CD4-positive, alpha-beta T cell treated with Interleukin-4 for 4 hours (primary cell): ENCODE measurements at regions not wholly inside any gene's neighbourhood (a gene's known extent, or its start where the extent isn't known, plus 50 kb on each side); places are given as distances from the start of the nearest gene placed in this dataset.

ENCODE experiments used
- DNase-seq: peaks from one replicate; pipeline ENCODE4 v3.0.0-alpha.2; 2020

DNA sequence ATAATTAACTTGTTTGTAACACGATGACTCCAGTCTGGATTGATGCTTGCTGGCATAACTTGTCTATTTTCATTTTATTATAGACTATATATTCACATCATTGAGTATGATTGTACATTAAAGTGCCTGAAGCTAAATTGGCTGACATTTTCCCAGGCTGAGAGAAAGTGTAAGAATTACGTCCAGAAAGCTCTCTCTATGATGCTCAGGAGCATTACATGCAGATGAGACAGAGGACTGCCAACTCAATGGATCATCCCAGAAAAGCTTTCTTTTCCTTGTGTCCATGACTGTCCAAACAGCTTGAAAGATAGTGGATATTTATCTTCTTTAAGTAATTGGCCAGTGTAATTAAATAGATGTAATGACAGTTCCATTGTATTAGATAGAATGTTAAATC, 1372.2 kb upstream of the TMEFF2 start:
- no peak for DNase-seq

DNA sequence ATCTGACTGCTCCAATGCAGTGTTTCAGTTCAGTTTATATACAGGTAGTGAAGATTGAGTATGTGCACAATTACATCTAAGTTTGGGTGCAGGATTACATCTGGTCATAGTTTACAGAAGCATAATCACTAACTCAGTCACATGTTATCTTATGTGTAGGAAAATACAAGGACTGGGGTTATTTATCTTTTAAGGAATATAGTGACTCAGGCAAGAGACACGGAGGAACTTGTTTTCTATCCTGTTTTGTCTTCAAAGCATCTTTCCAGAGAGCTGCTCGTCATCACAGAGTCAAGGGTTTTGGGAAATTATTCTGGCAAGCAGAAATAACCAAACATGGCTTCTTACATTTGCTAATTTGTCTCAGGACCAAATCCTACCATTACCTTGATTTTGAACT, 1371.5 kb upstream of the TMEFF2 start:
- DNase-seq: no peak

DNA sequence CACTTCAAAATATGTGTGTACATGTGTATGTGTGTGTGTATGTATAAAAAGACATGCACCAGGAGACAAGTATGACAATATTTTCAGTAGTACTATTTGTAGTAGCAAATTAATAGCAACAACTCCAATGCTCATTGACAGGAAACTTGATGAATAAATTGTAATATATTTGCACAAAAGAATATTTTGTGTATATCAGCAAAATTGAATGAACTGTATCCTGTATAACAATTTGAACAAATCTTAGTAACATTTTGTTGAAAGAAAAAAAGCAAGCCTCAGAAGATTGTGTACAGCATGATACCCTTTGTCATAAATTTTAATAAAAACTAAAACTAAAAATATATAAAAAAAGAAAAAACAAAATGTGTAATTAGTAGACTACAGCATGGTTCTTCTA, 1367.3 kb upstream of the TMEFF2 start:
- DNase-seq: no peak

DNA sequence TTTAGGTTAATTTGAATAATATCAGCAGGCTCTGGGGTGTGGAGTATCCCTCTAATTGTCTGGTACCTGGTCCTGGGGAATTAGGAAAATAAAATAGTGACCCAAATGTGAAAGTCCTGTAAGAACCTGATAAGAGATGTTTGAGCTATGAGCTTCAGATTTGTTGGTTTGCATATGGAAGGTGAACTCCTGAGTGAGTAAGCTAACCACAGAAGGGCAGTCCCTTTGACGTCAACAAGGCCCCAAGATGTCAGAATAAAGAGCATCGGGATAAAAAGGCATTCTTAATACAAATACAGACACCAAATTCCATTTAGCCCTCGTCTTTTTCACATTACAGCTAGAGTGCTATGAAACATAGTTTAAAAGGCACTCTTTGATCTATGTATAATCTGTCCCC, 1366.3 kb upstream of the TMEFF2 start:
- no peak for DNase-seq

DNA sequence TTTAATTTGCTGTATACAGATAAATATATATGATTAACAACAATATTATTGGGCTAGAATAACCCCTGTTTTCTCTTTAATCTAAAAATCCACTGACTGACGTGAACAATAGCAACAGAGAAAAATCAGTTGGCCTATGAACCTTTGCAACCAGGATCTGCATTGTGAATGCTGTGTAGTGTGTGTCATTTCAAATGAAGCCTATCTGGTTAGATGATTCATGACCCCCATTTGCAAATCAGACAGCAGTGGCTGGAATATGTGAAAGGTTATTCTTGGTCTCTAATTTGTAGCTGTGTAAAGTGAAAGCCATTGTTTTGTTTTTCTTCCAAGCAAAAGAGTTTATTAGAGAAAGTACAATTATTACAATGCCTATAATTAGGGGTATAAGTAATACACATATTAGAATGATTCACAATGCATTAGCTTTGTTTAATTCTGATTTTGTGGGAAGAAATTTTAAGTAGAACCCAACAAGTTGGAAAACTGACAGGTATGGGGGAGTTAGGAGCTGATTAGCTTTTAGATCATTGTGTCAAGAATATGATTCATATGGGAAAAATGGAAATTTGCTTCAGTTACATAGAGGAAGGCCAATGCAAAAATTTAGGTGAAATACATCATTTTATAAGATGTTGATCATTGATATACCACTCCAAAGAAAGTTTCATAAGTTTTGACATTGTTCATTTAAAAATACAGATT, 1362.2 kb upstream of the TMEFF2 start:
- DNase-seq: no peak

DNA sequence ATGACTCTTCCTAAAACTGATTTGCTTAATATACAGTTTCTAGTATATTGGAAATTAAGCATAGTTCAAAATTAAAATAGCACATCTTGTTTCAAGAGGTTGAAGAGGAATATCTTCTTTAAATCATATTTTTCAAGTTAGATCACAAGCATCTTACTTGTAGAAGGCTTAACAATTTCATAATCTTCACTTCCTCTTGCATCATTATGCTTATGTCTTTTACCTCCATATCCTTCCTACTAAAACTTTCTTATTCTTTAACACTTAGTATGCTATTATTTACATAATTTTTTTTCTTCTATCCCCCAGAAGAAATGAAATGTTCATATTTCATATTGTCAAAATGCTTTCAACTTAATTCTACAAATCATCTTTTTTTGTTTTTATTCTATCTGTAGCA, 1354.9 kb upstream of the TMEFF2 start:
- no peak for DNase-seq

DNA sequence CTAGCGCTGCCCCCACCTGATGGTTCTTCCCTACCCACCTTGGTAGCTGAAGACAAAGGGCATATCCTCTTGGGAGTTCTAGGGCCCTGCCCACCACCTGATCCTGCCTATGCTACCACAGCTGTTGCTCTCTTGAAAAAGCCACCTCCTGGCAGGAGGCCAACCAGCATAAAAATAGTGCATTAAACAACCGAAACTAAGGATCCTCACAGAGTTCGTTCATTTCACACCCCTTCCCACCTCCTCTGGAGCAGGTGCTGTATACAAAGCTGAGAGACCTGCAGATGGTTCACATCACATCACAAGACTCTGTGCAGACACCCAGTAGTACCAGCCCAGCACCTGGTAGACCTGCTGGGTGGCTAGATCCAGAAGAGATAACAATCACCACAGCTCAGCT, 1348.0 kb upstream of the TMEFF2 start:
- DNase-seq: no peak

DNA sequence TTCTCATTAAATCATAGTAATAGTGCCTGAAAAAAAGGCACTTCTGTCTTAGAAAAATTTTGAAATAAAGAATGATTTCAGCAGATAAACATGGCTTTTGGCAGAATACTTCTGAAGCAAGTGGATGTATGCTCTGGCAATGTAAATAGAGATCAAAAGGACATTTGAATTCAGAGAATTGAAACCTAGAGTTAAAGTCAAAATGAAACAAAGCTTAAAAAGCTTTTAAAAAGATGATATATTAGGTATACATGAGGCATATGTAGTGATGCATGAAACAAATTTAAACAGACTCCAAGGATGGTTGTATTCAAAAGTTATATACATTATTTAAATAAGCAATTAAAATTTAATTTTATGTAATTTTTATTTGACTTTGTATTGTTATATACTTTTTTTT, 1344.5 kb upstream of the TMEFF2 start:
- no peak for DNase-seq

DNA sequence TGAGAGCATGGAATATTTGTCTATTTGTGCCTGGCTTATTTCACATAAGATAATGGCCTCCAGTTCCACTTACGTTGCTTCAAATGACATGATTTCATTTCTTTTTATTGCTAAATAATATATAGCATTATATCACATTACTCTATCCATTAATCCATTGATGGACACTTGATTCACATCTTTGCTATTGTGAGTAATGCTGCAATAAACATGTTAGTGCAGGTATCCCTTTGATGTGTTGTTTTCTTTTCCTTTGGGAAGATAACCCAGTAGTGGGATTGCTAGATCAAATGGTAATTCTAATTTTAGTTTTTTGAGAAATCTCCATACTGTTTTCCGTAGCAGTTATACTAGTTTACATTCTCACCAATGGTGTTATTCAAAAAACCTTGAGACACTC, 1343.3 kb upstream of the TMEFF2 start:
- DNase-seq: no peak

DNA sequence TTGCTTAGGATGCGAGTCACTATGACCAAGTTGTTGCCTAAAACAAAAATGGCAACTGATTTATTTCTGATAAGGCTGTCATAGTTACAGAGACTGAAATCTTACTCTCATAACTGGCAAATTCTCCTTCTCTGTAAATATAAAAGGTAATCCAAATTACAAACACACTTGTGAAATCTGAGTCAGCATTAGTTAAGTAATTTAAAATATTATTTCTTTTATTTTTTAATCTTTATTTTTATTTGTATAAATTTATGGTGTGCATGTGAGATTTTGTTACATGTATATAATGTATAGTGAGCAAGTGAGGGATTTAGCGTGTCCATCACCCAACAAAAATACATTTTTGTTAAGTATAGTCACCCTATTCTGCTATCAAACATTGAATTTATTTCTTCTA, 1342.8 kb upstream of the TMEFF2 start:
- DNase-seq: no peak

DNA sequence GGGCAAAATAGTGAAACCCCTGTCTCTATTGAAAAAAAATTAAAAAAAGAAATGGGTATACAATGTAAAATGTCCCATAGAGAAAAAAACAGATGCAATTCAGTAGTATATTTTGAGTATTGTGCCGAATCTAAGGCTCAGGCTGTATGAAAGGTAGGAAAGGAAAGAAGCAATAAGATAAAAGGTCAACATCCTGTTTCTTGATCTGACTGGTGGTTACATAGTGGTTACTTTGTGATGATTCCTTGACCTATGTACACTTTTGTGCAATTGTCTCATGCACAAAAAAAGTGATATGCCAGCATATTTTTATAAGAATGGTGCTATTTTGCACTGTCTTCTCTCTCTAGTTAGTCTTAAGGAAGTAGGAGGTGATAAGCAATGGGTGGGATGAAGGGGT, 1333.7 kb upstream of the TMEFF2 start:
- no peak for DNase-seq

DNA sequence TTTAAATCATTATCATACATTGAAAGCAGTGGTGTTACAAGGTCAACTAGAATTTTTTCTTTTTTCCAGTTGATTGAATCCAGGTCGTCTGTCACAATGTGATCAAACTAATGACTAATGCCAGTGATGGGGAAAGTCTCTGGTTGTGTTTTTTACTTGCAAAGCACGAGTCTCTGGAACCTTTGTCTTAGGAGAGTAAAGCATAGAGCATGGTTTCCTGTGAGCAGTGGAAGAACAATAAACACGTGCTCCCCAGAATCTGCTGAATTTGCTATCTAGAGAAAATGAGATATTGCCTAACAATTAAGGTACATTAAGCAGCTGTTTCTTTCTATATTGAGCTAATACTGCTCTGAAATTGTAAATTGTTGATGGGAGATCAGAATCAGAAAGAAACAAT, 1332.4 kb upstream of the TMEFF2 start:
- DNase-seq: no peak

DNA sequence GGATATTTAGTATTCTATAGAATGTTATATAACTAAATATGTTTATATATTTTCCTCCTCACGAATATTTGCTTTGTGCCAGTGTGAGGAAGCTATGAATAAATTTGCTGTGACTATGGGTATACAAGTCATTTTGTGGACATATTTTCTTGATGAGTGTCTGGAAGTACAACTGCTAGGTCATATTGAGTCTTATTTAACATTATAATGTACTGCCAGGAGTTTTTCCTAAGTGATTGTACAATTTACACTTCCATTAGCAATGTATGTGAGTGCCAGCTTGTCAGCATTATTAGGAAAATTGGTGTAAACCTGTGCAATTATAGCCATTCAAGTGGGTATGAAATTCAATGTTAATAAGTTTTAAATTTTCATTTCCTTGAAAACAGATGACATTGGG, 1328.9 kb upstream of the TMEFF2 start:
- DNase-seq: no peak

DNA sequence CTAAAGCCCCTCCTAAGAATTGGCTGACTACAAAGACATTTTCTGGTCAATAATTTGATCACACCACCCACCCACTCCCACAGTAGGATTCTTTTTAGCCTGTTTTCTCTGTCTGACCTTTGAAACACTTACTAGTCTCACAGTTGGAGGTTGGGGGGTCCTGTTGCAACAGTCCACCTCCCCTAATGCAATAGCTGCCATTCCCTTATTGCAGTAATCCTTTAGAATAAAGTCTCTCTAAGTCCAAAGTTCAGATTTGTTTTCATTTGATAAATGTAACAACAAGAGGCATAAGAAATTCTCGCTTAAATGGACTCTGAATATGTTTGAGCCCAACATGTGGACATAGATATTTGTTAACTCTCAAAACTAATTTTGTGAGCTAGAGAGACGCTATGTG, 1326.8 kb upstream of the TMEFF2 start:
- DNase-seq: no peak

DNA sequence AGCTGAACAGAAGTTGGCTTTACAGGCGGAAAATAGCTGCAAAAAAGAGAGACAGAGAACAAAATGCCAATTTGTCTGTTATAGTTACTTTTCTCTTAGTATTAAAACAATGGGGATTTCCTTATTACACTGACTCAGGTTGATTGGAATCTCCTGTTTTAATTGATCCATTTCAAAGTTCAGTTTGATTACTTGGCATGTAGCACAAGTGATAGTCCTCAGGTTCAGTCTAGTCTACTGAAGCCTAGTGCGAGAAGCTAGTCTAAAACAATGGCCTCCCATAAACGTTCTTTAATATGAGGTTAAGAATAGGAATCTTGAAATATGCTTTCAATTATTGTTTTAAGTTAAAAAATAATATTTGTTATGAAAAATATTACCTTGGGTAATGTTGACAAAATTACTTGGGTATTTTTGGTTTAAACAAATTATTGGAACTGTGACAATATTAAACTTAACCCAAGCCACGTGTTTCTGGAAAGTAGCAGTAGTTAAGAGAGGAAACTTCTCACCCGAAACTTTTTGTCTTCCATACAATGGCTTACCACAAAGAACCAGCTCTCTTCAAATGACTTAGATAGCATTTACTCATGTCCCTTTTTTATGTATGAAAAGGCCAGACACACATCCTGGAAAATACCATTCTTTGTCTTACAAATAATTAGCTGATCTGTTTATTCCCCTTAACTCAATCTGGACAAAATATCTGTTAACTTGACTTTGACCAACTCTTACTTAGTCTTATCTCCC, 1326.2 kb upstream of the TMEFF2 start:
- no peak for DNase-seq

DNA sequence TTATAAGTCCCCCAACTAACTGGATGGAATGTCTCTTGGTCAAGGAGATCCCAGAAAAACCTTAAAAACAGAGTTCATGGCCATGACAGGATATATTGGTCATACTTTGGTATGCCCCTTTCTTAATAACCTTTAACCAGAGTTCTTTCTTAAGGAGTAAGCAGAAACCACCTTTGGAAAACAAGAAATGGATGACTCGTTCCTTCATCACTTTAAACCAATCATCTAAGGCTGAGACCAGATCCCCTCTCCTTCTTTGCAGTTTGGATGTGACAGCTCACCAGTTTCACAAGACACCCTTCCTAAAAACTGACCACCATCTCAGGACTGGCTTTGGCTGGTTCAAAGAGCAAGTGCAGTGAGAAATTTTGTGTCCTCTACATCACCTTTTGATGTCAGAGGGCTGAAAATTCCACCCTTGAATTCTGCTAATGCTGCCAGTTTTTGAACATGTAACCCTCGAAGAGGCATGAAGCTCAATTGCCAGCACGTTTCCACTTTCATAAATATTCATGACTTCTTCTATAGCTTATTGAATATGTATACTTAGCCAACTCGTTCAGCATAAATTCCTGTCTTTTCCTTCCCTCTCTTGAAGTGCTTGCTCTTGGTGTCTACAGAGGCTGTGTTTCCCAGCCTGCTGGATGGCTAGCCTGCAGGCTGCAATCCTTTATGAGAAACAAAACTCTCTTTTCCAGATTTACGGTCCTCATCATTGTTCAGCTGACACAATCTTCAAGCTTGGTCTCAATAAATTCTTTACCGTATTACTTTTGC, 1323.5 kb upstream of the TMEFF2 start:
- DNase-seq: no peak

DNA sequence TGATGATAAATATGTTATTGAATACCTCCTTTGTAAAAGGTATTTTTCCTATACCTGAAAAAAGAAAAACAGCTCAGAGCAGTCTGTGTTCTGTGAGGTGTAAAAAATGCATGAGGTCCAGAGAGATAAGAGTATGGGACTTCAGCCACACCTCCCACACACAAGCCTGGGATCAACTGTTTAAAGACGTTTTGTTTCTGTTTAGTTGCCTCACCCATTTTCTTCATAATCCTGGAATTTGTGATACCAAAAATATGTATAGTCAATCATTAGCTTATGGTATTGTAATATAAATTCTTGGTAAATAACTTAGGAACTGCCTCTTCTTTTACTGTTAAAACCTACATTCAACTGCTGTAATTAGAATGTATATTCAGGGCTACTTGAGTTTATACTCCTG, 1322.9 kb upstream of the TMEFF2 start:
- DNase-seq: no peak

DNA sequence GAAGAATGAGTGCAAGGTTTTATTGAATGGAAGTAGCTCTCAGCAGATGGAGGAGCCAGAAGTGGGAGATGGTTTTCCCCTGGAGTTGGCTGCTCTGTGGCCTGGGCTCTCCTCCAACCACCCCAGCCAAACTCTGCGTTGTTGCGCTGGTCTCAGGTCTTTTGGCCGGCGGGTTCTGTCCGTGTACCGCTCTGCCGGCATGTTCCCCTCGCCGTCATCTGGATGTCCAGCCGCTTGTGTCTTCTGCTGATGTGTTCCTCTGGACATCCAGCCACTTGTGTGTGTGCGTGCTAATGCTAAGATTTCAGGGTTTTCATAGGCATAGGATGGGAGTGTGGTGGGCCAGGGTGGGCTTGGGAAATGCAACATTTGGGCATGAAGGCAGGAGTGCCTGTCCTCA, 1311.3 kb upstream of the TMEFF2 start:
- no peak for DNase-seq

DNA sequence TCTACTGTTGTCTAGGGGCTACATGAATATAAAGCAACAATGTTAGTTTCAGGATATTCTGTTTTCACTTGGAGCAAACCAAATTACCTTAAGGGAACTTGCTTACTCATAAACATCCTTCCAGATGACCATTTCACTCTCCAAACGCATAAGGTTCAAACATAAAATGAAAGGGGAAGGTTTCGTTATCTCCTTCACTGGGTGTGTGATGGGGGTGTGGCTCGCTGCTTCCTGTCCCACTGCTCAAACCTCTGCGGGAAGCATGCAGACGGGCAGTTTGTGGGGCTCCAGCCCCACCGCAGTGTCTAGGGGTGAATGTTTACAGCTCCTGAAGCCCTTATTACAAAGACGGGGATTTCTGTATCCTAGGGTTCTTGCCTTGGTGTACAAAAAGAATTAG, 1310.9 kb upstream of the TMEFF2 start:
- no peak for DNase-seq

DNA sequence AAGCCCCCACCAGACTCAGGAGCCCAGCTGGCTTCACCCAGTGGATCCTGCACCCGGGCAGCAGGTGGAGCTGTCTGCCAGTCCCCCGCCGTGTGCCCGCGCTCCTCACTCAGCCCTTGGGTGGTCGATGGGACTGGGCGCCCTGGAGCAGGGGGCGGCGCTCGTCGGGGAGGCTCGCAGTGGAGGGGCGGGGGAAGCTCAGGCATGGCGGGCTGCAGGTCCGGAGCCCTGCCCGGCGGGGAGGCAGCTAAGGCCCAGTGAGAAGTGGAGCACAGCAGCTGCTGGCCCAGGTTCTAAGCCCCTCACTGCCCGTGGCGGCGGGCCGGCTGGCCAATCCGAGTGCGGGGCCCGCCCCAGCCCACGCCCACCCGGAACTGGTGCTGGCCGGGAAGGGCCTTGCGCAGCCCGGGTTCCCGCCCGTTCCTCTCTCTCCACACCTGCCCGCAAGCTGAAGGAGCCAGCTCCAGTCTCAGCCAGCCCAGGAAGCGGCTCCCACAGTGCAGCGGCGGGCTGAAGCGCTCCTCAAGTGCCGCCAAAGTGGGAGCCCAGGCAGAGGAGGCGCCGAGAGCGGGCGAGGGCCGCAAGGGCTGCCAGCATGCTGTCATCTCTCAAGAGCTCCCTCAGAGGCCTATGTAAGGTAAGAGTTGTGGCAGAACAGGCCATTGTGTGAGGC, 1307.8 kb upstream of the TMEFF2 start:
- no peak for DNase-seq

DNA sequence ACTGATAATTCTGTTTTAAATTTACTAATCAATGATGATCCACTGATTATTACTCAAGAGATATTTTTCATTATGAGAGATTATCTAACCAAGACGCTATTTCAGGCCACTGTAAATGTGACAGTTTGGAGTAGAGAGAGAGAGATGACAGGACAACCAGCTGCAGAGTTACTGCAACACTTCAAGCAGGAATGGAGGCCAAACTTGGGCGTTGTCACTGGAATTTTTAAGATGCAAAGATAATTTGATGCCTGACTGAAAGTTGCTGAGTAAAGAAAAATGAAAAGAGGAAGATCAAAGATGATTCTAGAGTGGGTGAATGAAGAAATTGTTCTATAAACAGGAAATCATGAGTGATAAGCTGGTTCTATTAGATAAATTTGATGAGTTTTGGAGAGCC, 1302.1 kb upstream of the TMEFF2 start:
- DNase-seq: no peak

DNA sequence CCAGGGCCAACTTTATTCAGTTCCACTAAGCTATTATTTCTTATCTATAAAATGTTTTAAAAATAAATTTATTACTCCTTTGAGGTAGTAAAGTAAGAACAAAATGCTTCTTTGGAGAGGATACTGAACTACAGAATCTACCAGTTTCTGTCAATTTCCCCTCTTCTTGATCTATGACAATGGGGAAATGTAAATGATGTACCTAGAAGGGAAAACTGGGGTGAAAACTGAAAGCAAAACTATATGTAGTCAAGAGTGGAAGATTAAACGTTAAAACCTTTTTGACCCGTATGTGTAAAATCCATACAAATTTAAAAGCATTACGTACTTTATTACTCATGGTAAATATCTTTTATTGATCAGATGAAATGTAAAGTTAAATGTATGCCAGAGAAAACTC, 1287.8 kb upstream of the TMEFF2 start:
- no peak for DNase-seq

DNA sequence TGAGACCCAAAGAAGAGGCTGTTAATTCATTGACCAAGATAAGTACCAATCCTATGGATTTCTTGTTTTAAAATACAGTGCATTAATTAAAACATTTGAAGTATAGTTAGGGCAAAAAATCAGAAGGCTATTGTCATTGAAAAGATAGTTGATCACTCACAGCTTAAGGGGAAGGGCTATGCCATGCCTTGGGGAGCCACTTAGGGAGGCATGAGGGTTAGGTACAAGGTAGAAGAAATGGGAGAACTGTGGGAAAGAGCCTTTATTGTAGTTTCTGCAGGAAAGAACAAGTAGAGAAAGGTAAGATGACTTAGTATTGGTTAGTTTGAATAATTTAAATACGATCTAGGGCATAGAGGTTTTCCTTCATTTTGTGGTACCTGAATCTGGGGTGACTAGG, 1285.5 kb upstream of the TMEFF2 start:
- no peak for DNase-seq
